HG03060 (cell line): ENCODE measurements at regions not wholly inside any gene's neighbourhood (a gene's known extent, or its start where the extent isn't known, plus 50 kb on each side); places are given as distances from the start of the nearest gene placed in this dataset.

Experiments used
- ATAC-seq: cut with Tn5 transposase; IDR thresholded peaks from one replicate; pipeline ENCODE4 v1.9.1; 2021; ENCODE audit warnings: low read depth, moderate number of reproducible peaks; ENCODE audit not compliant: unreplicated experiment

DNA sequence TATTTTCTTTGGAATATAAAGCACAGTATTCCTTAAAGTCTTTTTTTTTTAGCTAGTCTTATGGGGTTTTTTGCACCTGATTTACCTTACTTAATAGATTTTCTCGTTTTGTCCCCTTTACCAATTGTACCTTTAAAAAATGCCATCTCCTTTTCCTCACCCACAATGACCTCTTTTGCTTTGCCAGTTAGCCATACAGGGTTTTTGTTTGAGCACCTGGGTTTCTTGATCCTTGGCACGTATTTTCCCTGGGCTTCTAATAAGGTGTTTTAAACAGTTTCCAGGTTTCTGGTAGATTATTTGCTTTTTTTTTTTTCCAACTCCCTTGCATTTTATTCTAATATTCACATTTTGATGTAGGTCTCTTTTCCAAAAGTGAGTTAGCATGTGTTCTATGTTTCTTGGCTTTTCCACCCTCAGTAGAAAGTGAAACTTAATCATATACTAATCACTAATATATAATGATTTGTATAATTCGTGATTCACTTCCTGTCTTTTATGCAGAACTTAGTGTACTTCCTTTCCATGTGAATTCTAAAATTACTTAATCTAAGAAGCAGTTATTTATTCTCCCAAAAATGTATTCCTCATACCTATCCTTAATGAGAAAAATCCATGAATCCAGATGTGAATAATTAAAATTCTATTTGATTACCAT is 673.9 kb upstream of the RGMB start:
- ATAC-seq = no peak

DNA sequence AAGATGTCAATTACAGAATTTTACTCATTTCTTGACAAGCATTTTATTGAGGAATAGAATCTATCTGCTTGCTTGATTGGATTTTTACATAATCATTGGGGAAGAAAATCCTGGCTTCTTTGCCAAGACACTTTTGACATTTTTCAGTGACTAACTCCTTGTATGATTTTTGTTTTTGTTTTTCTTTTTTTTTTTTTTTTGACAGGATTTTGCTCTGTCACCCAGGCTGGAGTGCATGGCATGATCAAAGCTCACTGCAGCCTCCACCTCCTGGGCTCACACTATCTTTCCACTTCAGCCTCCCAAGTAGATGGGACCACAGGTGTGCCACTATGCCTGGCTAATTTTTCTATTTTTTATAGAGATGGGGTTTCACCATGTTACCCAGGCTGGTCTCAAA is 672.3 kb upstream of the RGMB start:
- no peak for ATAC-seq

GRCh38 chr5:98102936-98103335 is 670.5 kb upstream of the RGMB start:
- no peak for ATAC-seq

GRCh38 chr5:98103807-98104206 is 669.7 kb upstream of the RGMB start:
- ATAC-seq = no peak

DNA sequence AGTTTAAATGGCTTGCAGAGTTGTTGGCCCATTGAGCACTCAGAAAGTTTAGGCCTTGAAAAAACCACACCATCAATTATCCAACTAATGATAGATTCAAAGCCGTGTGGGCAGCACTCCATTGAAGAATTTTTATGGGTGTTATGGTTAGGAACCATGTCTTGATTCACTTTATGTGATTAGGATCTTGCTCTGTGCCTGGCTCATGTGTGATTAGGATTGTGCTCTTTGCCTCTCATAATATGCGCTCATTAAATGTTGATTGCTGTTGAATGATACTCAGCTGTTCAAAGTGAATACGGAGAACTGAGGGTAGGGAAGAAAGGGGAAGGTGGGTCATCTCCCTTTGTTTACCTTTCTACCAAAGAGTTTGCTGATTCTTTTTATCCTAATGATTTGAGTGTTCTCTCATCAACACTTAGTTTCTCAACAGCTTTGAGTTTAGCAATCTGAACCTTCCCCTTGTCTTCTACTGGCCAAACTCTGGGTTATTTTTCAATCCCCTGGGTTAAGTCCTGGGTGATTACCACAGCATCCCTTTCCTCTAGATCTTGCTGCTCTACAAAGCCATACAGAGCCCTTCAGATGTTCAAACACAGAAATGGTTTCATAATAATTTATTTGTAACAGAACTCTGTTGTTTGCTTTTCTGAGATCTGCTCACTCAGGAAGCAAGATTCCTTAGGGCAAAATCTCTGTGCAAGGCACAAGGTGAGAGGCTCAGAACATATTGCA is 668.8 kb upstream of the RGMB start:
- ATAC-seq = no peak

DNA sequence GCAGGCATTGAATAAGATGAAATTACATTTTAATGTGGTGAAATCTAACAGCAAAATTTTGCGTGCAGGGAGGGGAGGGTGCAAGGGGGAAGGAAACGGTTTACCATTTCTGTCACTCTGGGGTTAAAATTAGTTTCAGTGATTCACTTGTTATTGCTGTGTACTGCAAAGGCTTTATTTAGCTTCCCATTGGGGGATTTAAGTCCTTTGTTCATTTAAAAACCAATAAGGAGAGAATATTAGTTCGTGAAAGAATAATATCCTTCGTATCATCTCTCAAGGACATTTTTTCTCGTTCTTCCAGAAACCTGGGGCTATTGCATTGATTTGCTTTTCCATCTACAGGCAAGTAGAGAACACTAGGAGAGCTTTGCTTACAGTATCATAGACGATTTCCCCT is 667.8 kb upstream of the RGMB start:
- no peak for ATAC-seq

- no peak for ATAC-seq
Measured at GRCh38 chr5:98106116-98107031, 667.1 kb upstream of the RGMB start.

GRCh38 chr5:98108497-98108896 is 665.0 kb upstream of the RGMB start:
- ATAC-seq = no peak

- ATAC-seq = no peak
Measured at GRCh38 chr5:98109561-98110006, 663.9 kb upstream of the RGMB start.

GRCh38 chr5:98110282-98110691 is 663.2 kb upstream of the RGMB start:
- no peak for ATAC-seq

DNA sequence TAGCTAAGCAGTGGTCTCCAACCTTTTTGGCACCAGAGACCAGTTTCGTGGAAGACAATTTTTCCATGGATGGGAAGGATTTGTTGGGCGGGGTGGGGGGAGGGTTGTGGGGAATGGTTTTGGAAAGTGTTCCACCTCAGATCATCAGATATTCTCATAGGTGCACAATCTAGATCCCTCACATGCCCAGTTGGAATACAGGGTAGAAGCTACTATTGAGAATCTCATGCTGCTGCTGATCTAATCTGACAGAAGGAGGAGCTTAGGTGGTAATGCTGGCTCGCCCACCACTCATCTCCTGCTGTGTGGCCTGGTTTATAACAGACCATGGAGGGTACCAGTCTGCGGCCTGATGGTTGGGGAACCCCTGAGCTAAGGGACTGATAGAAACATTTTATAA is 662.7 kb upstream of the RGMB start:
- ATAC-seq = no peak

- no peak for ATAC-seq
Measured at GRCh38 chr5:98111686-98112085, 661.8 kb upstream of the RGMB start.

DNA sequence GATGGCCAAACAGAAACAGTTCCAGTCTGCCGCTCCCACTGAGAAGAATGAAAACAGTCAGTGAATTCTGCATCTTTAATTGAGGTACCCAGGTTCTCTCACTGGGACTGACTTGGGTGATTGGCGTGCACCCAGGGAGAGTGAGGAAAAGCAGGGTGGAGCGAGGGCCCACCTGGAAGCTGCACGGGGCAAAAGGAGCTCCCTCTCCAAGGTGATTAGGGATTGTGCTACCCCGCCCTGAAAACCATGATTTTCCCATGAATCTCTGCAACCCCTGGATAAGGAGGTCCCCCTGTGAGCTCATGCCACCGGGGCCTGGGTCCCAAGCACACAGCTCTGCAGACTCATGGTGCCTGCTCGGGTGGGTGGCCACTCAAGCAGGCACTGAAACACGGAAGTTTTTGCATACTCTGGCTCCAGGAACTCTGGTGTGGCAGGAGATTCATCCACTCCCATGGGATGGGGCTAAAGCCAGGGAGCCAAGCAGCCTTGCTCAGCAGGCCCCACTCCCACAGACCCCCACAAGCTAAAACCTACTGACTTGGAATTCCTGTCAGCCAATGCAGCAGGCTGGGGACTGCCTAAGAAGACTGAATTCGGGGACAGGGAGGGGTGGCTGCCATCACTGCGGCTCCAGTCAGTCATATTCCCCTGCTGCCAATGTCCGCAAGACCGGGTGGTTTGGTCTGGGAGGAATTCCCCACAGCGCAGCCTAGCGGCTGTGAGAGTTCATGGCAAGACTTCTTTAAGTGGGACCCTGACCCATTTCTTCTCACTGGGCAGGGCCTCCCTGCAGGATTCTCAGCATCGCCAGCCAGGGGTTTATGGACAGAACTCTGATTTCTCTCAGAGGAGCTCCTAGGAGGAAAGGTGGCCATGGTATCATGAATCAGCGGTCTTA is 652.2 kb upstream of the RGMB start:
- no peak for ATAC-seq

- no peak for ATAC-seq
Measured at GRCh38 chr5:98128271-98128670, 645.2 kb upstream of the RGMB start.

GRCh38 chr5:98128846-98129245 is 644.6 kb upstream of the RGMB start:
- no peak for ATAC-seq

DNA sequence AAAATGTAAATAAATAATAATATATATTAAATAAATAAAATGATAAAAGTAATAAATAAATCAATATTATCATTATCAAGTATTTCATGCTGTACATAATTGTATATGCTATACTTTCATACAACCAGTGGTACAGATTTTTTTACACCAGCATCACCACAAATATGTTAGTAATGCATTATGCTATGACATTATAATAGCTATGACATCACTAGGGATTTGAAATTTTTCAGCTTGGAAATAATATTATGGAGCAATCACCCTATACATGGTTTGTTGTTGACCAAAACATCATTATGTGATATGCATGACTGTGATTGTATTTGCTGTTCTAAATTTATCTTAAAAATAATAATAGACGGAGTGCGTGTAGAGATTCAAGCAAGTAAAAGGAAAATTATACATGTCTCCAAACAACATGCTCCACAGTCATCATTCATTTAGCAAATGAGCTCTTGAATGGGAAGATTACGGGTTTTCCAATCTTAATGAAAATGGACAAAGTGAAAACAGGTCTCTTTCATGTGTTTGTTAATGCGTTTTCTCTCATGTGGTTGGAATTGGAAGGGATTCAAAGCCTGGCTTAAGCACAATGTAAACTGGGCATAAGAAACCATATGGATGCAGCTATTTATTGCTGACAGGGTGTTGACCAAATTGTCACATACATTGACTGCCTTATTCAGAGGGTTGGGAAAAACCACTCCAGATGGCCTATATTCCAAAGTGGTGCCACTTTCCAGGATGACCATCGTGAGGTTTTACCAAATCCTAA is 643.0 kb upstream of the RGMB start:
- no peak for ATAC-seq

DNA sequence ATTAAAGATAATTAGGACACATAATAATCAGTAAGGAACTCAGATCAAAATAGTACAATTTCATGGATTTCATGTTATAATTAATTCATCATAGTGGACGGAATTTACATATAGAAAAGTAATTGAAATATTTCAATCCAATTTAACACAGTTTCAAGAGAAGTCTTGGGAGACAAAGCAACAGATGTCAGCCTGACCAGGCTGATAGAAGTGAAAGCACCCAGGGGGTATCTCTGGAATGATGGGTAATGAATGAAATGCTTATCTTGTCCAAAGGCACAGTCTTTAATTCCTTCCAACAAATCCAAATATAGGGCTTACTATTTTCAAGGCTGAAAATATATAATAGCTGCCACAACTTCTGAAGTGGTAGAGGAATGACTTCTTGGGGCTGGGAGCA is 629.3 kb upstream of the RGMB start:
- no peak for ATAC-seq

DNA sequence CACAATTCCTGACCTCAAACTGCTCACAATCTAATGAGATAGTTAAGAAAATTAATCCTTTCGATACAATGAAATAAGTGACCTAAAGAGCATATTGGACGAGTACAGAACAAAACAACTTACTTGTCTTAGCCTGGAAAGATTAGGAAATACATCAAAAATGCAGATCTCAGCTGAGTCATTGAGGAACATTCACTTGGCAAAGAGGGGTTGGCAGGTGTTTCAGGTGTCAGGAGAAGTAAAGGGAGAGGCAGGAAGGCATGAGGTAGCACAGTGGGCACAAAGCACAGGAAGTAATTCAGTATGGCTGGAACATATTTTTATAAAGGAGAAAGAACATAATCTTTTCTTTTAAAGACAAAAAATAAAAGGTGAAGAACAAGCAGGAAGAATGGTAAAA is 628.8 kb upstream of the RGMB start:
- ATAC-seq = no peak

DNA sequence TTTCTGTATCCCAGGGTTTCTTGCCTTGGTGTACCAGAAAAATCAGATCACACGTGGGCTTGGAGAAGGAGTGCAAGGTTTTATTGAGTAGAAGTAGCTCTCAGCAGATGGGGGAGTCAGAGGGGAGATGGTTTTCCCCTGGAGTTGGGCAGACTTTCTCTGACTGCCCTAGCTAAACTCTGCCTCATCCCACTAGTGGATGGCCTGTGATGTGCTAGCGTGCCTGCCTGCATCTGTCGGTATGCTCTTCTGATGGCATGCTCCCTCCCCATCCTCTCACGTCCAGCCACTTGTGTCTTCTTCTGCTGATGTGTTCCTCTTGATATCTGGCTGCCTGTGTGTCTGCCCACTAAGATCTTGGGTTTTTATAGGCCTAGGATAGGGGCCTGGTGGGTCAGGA is 616.1 kb upstream of the RGMB start:
- ATAC-seq = no peak

DNA sequence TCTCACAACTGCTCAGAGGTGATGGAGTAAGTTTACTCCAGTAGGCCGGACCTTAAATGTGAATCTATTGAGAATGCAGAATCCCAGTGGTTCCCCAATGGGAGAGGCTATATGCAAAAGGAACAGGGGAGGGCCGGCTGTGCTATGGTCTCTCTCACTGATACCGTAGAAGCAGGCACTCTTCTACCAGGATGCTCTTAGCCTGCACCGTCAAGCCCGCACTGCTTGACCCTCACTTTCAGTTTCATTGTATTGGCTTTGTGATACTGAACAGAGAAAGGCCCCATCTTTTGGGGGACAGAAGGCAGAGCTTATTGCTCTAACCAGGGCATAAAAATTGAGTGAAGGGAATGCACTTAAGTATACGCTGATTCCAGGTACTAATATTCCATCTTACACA is 615.0 kb upstream of the RGMB start:
- no peak for ATAC-seq
